ENCODE measurements at regions not wholly inside any gene's neighbourhood (a gene's known extent, or its start where the extent isn't known, plus 50 kb on each side); places are given as distances from the start of the nearest gene placed in this dataset.

GRCh38 chr6:14674458-14674857, 556.9 kb downstream of the CD83 start:
- no peak for DNase-seq

GRCh38 chr6:14674867-14675648, 557.5 kb downstream of the CD83 start:
- DNase-seq: no peak

GRCh38 chr6:14676064-14676463, 558.5 kb downstream of the CD83 start:
- DNase-seq: no peak

GRCh38 chr6:14676977-14677781, 559.6 kb downstream of the CD83 start:
- DNase-seq: no peak

GRCh38 chr6:14681699-14682487, 564.0 kb upstream of the JARID2 start:
- no peak for DNase-seq

- no peak for DNase-seq
These were observed 563.1 kb upstream of the JARID2 start for GRCh38 chr6:14682812-14683211.

GRCh38 chr6:14689639-14690038, 556.2 kb upstream of the JARID2 start:
- no peak for DNase-seq

GRCh38 chr6:14690120-14691056, 555.5 kb upstream of the JARID2 start:
- no peak for DNase-seq

GRCh38 chr6:14692208-14692607, 553.7 kb upstream of the JARID2 start:
- DNase-seq: no peak

GRCh38 chr6:14693301-14694192, 552.3 kb upstream of the JARID2 start:
- no peak for DNase-seq

DNA sequence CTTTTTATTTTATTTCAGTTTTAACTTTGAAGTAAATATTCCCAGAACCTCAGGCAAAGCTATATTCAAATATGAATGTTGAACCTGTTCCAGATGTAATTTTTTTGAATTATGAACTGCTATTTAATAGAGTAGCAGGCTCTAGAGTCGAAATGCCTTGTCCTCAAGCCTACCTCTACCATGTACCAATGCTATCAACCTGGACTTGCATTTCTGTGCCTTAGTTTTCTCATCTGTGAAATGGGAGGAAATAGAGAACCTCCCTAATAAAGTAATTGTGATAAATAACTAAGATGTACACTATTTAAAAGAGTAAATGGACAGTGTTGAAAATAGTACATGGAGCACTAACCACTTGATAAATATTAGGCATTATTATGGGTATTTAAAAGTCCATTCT, 551.6 kb upstream of the JARID2 start:
- no peak for DNase-seq

DNA sequence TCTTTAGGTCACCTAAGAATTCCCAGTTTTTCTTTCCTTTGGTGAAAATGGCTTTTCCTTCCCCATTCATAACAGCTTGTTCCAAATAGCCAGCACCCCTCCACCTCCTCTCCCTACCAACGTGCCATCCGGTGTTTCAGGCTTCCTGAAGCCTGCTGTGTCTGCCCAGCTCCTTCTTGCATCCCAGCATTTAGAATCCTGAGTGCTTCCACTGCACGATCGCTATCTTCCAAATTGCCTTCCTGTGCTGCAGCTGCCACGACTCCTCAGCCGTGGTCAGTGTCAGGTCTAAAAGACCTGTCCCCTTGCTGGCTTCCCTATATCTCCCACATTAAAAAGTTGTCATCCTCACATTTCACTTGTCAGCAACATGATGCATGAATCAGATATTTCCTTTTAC, 550.3 kb upstream of the JARID2 start:
- peak in 1 of 14 donors; percentile 49 for DNase-seq

DNA sequence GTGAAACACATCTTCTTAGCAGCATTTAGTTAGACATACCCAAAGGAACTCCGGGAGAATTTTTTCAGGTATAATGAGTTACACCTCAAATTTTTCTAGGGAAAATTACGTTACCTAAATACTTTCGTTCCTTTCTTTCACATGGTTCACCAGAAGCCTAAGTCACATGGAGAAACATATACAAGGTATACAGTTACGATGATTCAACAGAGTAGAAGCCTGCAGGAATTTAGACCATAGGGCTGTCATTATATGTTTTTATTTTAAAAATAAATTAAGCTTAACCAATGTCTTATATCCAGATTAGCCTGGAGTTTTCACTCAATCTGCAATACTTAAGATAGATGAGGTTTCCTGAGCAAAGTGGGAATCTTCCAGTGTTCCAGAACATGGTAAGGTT, 549.5 kb upstream of the JARID2 start:
- no peak for DNase-seq

DNA sequence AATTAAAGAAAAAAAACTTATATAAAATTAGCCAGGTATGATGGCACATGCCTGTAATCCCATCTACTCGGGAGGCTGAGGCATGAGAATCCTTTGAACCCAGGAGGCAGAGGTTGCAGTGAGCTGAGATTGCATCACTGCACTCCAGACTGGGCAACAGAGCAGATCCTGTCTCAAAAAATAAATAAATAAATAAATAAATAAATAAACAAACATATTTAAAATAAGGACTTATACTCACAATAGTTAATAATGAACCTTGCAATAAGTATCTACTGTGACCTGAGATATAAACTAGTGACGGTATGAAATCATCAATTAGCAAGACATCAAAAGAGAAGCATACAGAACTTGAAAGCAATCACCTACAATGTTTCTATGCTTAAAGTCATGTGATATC, 548.4 kb upstream of the JARID2 start:
- no peak for DNase-seq

GRCh38 chr6:14699803-14700601, 545.9 kb upstream of the JARID2 start:
- DNase-seq: no peak

GRCh38 chr6:14701946-14702345, 543.9 kb upstream of the JARID2 start:
- no peak for DNase-seq

DNA sequence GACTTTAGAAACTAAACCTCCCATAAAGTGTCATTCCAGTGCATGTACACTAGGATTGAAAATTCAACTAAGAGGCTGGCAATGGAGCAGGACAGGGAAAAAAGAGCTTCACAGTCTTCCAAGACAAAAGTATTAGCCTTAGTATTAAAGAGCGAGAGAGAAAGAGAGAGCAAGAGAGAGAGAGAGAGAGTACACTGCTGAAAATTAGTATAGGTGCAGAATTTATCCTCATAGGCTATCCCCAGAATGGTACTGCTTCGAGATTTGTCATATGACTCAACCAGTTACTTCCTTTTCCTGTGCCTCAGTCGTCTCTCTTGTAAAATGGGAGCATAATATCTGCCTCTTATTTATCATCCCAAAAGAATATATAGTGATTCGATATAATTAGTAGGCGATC, 543.2 kb upstream of the JARID2 start:
- DNase-seq: no peak

GRCh38 chr6:14703586-14703985, 542.3 kb upstream of the JARID2 start:
- peak in 1 of 14 donors; percentile 65 for DNase-seq

- no peak for DNase-seq
These were observed 541.2 kb upstream of the JARID2 start for GRCh38 chr6:14704383-14705271.

All from C1 segment of cervical spinal cord (tissue), 14 donors.